ENCODE measurements at regions not wholly inside any gene's neighbourhood (a gene's known extent, or its start where the extent isn't known, plus 50 kb on each side); places are given as distances from the start of the nearest gene placed in this dataset.

GRCh38 chr19:28242317-28242927, 970.5 kb downstream of the UQCRFS1 start:
- TF ChIP-seq, protein P1, sequence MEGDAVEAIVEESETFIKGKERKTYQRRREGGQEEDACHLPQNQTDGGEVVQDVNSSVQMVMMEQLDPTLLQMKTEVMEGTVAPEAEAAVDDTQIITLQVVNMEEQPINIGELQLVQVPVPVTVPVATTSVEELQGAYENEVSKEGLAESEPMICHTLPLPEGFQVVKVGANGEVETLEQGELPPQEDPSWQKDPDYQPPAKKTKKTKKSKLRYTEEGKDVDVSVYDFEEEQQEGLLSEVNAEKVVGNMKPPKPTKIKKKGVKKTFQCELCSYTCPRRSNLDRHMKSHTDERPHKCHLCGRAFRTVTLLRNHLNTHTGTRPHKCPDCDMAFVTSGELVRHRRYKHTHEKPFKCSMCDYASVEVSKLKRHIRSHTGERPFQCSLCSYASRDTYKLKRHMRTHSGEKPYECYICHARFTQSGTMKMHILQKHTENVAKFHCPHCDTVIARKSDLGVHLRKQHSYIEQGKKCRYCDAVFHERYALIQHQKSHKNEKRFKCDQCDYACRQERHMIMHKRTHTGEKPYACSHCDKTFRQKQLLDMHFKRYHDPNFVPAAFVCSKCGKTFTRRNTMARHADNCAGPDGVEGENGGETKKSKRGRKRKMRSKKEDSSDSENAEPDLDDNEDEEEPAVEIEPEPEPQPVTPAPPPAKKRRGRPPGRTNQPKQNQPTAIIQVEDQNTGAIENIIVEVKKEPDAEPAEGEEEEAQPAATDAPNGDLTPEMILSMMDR (IDR thresholded peaks at IDR 0.05; ENCODE audit: low read depth, low read length), result peak; percentile 76
- DNase-seq (ENCODE audit: extremely low read depth, low read depth), result peak; percentile 14

GRCh38 chr19:28239270-28239669, 973.7 kb downstream of the UQCRFS1 start:
- TF ChIP-seq, protein P1 (IDR thresholded peaks at IDR 0.05; ENCODE audit: low read depth, low read length), result peak; percentile 23
- DNase-seq (ENCODE audit: extremely low read depth, low read depth), result no peak

GRCh38 chr19:28238270-28238820, 974.6 kb downstream of the UQCRFS1 start:
- TF ChIP-seq, protein P1 (IDR thresholded peaks at IDR 0.05; ENCODE audit: low read depth, low read length), result no peak
- no peak for DNase-seq (ENCODE audit: extremely low read depth, low read depth)

- TF ChIP-seq, protein P1 (IDR thresholded peaks at IDR 0.05; ENCODE audit: low read depth, low read length), result no peak
- DNase-seq (ENCODE audit: extremely low read depth, low read depth), result no peak
Observed at GRCh38 chr19:28235606-28236125, 977.3 kb downstream of the UQCRFS1 start.

- TF ChIP-seq, protein P1 (IDR thresholded peaks at IDR 0.05; ENCODE audit: low read depth, low read length), result no peak
- no peak for DNase-seq (ENCODE audit: extremely low read depth, low read depth)
Observed at GRCh38 chr19:28234637-28235036, 978.3 kb downstream of the UQCRFS1 start.

- DNase-seq (ENCODE audit: extremely low read depth, low read depth), result no peak
- TF ChIP-seq, protein P1 (IDR thresholded peaks at IDR 0.05; ENCODE audit: low read depth, low read length), result no peak
Observed at GRCh38 chr19:28228854-28229253, 984.1 kb downstream of the UQCRFS1 start.

DNA sequence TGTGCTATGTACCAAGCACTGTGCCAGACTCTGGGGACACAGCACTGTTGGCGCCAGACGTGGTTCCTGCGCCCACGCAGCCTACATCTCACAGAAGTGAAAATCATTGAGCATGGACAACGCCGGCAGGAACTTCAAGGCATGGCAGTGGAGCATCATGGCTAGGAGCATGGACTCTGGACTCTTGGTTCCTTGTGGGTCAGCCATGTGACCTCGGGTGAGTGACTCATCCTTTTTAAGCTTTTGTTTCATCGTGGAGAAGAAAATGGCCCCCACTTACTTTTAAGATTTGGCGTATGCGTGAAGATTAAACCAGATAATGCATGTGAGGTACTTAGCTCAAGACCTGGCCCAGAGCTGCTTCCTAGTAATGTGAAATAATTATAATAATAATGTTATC, 988.5 kb downstream of the UQCRFS1 start:
- TF ChIP-seq, protein P1 (IDR thresholded peaks at IDR 0.05; ENCODE audit: low read depth, low read length), result no peak
- no peak for DNase-seq (ENCODE audit: extremely low read depth, low read depth)

All from AG09319 (cell line).